ENCODE measurements at regions not wholly inside any gene's neighbourhood (a gene's known extent, or its start where the extent isn't known, plus 50 kb on each side); places are given as distances from the start of the nearest gene placed in this dataset.

DNA sequence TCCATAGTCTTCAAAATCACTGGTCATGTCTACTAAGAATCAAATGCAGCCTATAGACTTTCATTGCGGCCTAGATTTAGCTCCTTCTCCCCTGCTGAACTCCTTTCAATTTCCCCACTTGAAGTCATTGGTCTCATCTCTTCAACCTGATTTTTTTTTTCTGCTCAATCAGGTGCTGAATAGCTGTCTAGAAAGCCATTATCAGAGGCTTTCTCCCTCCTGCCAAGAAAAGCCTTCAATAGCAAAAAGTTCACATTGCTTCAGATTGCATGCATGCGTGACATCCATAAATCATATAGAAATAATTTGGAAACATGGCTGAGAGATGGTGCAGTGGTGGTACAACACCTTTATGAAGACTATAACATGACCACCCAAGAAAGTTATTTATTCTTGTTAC lies 316.2 kb downstream of the PLK2 start:
- no peak for DNase-seq

DNA sequence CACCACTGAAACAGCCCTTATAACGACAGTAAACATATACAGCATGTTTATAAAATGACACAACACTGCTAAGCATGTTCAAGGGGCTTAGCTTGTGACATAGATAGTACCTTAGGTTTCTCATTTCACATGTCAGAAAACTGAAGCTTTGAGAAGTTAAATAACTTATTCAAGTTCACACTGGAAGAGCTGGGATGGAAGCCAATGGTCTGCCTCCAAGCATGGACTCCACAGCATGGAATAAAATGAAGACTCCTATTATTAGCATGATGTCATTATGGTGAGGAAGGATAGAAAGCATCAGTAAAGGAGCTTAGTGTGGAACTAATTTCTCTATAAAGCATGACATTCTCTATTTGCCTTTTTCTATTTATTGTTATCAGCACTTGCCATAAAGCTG lies 316.7 kb downstream of the PLK2 start:
- no peak for DNase-seq

DNA sequence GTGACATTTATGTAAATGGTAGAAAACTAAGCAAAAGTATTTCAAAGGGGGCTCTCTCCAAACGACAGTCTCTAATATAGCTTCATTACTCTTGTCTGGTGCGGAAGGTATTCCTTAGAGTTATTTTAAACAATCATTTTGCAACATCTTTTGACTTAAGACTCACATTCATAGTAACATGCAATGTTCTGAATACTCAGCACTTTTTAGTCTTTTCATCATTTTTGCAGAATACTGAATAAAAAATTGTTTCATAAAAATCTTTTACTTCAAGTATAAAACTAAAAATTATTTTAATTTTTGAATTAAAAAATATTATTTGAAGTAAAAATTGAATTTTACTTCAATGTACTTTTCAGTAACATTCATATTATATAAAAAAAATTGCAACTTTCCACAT lies 321.1 kb downstream of the PLK2 start:
- DNase-seq: no peak

DNA sequence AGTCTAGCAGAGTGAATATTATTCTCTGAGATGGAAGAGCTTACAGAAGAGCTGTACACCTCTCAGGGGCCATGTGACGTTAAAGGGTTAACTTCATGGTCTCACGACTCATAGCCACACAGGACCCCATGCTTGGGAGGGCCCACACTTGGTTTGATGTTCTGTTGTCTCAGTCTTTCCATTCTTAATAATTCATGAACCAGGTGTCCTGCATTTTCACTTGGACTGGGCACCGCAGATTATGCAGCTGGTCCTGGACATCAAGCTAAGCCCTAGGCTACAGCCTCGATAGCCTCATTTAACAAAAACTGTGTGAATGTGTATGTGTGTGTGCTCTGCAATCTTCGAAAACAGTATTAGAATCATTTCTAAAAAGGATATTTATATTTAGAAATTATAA lies 323.5 kb downstream of the PLK2 start:
- no peak for DNase-seq

DNA sequence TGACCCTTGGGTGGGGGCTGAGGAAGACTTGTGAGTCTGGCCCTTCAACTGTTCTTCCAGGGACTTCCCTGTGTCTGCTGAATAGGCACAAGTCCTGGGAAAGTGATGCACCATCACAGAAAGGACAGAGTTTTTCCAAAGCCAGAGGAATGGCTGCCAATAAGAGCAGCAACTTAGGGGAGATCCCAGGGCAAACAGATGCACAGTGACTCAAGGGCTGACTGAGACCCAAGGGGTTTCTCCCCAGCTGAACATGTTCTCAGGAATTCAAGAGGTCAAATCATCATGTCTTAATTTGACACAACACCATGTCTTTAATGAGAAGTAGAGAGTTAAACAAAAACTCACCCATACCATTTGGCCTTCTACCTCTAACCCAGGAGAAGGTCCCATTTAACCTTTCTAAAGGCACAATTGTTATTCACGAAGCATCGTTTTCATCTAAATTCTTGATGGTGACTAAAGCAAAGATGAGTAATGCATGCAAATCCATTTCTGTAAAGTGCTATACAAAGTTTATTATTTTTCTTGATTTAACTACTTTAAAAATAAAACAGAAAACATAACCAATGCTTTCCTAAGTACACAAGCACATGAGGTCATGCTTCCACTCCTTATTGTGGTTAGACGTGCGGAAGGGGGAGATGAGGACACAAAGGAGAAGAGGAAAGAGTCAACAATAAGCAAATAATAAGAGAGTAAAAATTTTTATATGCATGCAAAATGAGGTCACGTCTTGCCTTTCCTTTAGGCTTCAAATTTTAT lies 324.1 kb downstream of the PLK2 start:
- DNase-seq: no peak

DNA sequence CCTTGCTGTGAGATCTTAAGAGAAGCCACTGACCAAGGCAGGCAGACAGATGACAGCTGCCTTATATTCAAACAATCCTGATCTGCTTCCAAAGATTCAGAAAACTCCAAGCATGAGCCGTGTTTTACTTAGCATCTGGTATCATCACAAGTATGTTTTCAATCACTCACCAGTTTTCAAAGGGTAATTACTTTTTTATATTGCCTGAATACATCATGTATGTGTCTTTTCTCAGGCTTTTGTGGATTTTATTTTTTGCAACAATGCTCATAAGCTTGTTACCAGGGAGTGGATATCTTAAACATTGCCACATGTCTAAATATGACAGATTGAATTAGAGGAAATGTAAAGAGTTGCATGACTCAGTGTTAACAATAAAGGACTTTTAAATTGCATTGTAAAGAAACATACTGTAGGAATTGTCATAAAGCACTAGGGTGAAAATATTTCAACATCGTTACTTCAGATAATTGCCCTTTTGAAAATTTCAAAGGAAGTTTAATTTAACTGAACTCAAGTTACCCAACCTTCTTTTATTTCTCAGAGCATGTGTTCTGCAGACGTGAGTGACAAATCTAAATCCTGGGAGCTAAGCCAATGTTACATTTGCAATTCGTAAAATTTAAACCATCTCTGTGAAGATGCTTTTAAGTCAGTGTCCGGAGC lies 326.1 kb downstream of the PLK2 start:
- DNase-seq: no peak

DNA sequence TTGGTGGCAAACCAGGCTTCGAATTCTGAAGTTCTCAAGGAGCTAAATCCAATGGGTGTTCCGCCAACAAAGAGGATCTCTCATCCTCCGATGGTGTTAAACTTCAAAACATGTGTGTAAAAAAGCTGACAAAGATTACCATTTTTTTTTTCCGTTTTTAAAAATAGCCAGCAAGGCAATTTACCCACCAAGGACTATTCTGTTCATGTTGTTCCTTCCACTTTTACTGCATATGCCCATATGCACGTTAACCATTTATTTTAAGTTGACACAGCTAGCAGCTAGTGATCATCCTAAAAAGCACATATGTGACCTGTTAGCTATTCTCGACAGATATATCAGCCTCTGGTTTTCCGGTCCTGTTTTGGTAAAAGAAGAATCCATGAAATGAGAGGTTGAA lies 326.7 kb downstream of the PLK2 start:
- DNase-seq: no peak

DNA sequence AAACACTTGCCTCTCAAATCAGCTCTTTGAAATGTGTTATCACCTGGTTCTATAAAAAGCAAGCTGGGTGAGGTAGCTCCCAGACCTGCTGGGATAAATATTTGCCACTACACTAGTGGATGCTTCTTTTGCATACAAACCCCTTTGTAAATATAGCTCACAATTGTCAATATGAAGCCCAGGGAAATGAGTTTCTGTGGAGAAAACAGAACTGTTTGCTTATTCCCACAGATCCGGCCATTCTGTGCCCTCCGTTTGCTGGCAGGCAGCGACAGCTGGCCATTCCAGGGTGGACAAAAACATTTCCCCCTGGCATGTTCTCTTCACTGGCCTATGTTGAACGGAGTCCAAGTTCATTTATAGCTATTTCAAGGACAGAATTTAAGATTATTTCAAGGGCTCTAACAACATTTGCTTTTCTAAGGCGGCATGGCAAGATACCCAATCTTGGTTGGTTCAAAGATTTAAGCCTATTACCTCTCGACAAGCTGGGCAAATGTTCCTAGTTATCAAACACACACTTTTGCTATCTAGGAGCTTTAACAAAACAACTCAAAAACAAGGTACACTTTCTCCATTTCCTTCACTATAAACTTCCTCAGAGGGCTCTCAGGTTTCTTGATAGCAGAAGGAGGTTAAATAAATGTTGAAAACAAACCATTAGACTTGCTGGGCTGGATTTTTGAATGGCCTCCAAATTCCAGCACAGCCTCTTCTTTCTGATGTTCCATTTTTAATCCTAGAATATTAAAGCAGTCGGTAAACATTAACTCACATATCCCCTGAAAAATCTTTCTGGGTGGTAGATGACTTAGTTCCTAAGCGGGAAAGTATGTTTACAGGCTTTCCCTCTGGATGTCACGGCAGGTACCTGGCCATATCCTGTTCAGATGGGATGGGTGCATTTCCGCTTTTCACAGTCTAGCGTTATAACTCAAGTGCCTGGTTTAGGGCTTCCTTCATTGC lies 332.3 kb downstream of the PLK2 start:
- no peak for DNase-seq

DNA sequence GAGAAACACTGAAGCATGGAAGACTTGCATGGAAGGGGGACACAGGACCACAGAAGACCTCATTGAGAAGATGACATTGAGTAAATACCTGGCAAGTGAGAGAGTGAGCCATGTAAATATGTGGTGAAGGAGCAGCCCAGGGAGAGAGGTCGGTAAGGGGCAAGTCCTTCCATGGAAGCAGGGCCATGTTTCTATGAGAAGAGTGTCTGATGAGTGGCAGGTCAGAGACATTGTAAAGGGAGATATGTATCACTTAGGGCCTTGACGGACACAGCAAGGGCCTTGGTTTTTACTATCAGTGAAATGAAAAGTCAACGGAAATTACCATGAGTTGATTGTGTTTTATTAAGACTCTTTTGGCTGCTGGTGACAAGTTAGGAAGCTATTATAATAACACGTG lies 336.4 kb downstream of the PLK2 start:
- DNase-seq: no peak

DNA sequence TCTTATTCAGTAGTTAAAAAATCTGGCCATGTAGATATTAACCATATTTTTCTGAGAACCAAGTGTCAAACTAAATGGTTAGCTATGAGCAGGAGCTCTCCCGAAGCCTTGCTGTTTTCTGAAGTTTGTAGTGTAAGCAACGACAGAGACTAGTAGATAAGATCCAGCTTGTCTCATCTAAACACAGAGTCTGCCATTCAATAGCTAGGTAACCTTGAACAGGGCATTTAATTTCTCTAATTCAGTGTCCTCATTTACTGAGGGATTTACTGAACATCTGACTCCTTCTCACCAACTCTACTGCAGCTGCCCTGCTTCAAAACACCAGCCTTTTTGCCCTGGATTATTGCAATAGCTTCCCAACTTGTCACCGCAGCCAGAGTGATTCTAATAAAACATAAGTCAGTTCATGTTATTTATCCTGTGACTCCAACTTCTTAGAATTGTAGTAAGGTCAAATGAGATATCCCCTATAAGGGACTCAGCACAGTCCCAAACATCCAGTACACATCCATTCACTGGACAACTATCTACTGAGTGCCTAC lies 337.0 kb downstream of the PLK2 start:
- DNase-seq: no peak

DNA sequence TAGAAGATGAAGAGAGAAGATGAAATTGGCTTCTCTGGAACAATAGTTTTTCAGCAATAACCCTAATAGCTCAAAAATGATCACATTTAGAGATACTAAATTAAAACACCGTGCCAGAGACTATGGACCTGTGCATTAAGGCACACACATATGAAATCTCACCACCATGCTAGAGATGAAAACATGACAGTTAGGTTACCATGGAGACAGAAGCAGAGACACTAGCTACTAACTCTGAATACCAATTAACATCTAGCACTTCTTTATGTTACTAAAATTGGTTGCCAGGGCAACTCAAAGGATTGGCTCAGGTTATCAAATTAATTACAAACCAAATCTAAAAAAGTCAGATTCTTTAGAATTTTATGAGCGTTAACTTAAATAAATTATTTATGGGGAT lies 337.7 kb downstream of the PLK2 start:
- no peak for DNase-seq

DNA sequence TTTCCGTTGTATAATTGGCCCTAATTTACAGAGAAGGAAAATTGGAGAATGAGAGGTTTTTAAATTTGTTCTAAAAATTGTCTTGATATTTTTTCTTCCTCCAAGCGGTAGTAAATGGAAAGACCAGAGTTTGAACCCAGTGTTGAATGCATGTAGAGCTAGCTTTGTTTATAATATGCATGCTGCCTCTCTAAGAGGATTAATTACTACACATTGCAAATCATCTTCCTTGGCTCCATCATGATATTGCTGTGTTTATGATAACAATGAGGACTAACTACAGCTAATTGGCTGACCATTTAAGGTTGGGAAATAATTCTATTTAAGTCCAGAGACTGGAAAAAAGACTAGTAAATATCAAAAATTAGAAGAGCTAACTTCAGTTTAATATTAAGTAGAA lies 338.5 kb downstream of the PLK2 start:
- no peak for DNase-seq

DNA sequence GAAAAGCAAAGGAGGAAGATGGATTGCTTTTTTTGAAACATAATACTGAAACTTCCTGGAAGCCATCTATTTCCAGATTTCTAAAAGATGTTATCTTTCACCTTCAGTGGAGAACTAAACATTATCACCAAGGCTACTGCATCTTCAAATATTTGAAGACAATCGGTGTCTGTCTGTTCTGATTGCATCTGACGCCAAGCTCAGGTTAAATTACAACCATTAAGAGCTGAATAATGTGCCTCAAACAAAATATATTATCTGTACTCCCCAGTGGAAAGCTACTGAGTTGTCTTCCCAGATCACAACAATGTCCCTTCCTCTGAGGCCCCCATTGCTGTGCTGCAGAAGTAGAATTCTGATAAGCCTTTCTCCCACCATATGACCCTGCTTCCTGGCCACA lies 342.3 kb downstream of the PLK2 start:
- DNase-seq: no peak

DNA sequence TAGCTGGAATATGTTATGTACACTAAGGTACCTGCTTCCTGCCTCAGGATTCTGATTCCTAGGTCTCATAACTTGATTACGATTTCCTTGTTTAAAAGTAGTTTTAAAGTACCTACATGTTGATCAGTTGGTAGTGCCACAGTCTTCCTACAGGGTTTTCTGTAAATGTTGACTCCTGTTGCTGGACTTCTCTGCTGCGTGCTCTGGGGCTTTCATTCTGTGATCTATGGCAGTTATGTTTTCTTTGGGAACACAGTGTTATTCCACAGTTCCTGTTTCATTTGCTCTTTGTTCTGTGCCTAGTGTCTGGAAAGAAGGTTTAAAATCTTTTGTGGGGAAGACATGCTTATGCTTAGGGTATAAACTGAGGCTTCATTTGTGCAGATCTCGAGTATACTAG lies 343.5 kb downstream of the PLK2 start:
- no peak for DNase-seq

DNA sequence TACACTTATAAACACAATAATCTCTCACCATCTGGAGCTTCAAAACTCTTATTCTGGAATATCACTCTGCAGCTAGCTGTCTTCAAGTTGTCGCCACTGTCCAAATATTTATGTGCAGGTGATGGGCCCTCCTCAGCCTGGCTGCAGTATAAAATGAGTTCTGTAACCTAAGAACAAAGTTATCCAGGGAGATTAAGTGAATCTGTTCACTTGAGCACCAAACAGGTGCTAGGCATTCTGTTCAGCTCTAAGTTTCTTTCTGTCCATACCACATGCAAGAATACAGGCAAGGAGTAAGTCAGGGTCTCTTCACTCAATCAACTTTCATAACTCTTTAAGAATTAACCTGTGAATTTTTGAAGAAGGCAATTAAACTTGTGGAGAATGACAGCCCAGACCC lies 344.1 kb downstream of the PLK2 start:
- DNase-seq: no peak

DNA sequence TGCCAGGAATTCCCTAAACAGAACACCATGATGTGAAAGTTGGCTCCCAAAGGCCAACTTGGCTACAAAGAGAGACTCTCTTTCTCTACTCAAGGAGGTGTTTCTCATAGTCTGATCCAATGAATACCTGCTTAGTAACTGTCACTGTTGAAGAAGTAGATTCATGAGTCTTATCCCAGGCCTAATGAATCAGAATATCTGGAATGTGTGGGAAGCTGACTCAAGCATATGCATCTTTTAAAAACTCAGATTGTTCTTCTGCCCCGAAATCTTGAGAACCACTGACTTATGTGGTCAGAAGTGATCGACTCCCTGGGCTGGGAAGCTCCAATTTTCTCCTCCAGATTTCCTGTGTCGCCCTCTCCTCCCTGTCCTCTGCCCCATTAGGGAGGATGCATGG lies 345.6 kb downstream of the PLK2 start:
- DNase-seq: no peak

DNA sequence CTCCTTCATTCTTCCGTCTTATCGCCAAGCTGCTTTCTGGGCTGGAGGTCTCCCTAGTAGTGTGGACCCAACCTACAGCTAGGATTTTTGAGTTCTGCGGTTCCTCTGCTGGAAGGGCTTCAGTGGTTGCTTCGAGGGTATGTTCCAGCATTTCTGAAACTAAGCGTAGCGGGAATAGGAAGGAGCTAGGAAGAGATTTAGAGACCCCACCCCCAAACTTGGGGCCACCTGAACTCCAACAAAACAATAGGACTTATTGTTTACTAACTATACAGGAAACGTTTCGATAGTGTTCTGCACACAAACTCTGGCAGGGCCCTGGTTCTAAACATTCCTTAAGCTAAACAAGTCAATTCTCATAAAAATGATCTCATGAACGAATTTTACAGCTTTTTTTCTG lies 346.7 kb downstream of the PLK2 start:
- no peak for DNase-seq

DNA sequence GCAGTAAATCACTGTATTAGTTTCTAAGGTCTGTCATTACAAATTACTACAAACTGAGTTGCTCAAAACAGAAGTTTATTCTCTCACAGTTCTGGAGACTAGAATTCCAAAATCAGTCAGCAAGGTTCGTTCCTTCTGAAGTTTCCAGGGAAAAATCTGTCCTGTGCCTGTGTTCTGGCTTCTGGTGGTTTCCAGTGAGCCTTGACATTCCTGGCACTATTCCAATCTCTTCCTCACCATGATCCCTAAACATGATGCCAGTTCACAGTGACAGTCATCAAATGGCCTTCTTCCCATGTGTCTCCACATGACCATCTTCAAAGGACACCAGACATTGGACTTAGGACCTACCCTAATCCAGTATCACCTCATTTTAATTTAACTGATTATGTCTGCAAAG lies 351.4 kb downstream of the PLK2 start:
- DNase-seq: no peak

DNA sequence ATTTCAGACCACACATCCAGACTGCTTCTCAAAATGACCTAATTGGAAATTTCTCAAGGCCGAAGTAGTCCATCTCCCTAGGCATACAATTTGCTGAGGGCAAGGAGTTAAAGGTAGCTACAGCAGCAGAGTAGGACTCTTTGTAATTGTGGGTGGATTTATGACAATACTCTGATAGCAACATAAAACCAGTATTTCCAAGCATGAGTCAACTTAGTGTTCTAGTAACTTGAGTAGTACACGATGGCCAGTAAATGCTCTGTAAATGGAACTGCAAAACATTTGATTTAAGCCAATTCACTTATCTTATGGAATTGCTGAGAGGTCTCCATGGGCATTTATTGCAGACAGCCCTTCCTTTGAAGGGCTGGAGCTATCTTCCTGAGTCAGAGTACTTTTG lies 352.2 kb downstream of the PLK2 start:
- DNase-seq: no peak

DNA sequence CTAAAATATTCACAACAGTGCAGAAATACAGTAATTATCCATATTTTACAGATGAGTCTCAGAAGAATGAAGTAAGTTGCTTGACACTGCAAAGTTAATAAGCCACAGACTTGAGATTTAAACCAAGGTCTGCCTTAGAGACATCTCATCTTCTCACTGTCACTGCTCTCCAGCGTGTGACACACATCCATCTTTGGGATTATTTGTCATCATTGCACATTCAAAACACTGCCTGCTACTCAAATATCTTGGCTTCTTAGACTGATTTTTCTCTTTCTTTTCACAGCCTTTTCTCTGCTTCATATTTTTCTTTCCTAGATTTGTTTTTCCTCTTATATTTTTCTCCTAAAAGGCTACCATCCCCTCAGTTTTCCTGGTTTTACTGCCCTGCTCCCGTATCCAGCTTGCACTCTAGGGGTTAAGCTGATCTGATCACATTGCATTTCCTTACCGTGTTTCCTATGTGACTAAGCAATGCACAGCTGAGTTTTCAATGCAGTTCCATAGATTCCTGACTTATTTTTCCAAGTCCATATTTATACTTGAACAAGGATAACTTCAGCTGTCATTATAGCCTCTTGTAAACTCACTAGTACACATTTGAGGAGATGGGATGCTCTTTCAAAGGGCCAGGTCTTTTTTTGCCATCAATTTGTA lies 353.0 kb downstream of the PLK2 start:
- DNase-seq: no peak

DNA sequence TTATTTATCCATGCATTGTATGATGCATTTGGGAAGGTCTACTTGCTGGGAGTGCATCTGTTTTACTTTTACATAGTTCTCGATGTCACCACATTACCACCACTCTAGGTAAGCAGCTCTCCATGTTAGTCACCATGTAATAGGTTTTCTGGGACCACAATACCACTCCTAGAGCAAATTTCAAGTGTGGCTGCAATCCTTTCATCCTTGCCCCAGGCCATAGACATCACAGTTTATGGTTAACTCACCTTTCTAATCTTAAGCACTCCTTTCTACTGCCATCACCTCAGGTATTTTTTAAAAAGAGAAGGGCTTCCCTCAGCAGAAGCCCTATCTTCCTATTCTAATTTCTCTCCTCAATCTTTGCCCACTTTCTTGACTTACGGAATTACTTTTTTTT lies 354.1 kb downstream of the PLK2 start:
- no peak for DNase-seq

DNA sequence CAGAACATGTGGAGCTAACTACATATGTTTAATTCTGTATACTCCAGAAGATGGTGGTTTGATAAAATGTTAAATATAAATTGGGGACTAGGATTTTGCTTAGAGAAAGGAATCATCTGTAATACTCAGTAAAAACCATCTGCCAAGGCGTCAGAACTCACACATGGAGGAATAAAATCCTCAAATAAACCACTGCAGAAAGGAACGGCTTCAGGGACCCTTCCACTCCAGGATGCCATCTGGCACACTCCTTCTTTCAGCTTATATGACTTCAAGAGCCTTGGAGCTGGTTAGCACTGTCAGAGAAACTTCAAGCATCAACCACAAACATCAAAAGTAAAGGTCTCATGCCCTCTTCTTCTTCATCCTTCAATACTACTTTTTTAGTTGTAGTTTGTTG lies 360.6 kb downstream of the PLK2 start:
- DNase-seq: no peak

DNA sequence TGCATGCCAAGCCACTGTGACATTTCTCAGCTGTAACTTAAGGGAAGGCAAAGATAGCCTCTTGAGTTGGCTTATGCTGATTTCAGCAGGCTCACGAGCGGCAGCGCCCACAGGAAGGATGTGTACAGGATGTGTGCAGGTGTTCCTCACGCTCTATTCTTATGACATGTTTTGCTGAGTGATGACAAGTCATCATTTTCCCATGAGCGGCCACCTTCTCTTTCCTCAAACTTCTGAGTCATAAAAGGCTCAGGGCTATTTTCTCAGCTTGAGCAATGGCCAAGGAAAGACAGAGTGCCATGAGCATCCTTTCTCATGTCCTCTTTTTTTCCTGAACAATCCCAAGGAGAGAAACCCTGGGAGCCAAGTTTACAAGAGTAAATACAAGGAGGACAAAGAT lies 365.9 kb downstream of the PLK2 start:
- DNase-seq: no peak
